GM18861 (cell line): ENCODE measurements at regions not wholly inside any gene's neighbourhood (a gene's known extent, or its start where the extent isn't known, plus 50 kb on each side); places are given as distances from the start of the nearest gene placed in this dataset.
"Not testable (repeated sequence)": the region's sequence is repeated elsewhere in the genome, so short reads cannot be mapped to it uniquely, and the experiment has no call there.

Experiments
- ATAC-seq: cut with Tn5 transposase; IDR thresholded peaks from one replicate; pipeline ENCODE4 v1.9.1; 2021; ENCODE audit not compliant: unreplicated experiment

DNA sequence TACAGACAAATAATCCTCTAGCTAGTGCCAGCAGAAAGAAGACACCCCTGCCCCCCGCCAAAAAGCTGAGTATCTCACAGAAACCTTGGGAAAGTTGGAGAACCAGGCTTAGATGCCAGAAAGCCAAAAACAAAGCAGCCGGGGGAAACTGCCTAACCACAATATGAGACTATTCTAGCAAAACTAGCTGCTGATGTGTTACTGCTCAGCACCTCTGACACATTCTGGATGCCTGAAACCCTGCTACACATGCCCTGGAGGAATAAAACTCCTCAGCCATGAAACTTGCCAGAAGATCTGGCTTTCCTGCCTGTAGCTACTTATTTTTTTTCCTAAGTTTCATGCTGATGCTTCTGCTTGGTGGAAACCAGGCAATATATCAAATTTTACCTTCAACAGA lies 122.7 kb upstream of the GCFC2 start:
- no peak for ATAC-seq

DNA sequence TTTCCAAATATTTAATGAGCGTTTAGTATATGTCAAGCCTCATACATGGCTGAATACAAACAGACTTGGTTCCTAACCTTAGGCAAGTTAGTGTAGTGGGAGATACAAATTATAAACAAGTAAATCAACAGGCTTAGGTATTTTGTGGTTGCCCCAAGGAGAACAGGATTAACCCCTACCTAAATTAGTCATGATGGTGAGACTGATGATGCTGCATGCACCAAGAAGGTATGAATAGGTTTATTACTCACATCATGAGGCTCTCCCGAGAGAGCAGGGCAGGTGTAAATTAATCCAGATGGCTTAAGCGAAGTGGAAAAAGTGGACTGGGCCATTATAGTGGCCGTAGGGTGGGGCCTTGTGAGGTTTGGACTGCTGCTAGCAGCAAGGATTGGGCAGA lies 118.1 kb upstream of the GCFC2 start:
- ATAC-seq: no peak

DNA sequence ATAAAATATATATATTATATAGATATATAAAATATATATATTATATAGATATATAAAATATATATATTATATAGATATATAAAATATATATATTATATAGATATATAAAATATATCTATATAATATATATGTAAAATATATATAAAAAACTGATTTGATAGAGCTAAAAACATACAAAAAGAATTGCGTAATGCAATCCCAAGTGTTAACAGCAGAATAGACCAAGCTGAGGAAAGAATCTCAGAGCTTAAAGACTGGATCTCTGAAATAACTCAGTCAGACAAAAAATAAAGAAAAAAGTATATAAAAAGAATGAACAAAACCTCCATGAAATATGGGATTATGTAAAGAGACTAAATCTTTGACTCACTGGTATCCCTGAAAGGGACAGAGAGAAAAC lies 112.8 kb upstream of the GCFC2 start:
- ATAC-seq: not testable (repeated sequence)

- no peak for ATAC-seq
Measured at GRCh38 chr2:75822336-75822735, 111.6 kb upstream of the GCFC2 start.

DNA sequence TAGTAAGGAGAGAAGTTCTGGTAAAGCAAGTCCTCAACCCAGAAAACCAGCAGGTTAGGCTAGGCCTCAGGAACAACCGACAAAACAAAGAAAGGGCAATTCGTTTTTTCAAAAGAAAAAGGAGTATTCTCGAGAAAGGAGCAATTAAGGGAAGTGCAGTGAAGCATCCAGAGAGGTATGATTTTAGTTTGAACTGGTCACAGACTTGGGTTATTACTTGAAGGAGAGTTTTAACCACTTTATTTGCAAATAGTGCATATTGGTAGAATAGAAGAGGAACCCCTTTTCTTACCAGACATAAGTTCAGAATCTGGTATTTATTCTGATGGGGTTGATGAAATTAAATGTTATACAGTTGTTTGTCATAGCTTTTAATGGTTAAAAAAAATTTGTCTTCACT lies 110.0 kb upstream of the GCFC2 start:
- no peak for ATAC-seq

DNA sequence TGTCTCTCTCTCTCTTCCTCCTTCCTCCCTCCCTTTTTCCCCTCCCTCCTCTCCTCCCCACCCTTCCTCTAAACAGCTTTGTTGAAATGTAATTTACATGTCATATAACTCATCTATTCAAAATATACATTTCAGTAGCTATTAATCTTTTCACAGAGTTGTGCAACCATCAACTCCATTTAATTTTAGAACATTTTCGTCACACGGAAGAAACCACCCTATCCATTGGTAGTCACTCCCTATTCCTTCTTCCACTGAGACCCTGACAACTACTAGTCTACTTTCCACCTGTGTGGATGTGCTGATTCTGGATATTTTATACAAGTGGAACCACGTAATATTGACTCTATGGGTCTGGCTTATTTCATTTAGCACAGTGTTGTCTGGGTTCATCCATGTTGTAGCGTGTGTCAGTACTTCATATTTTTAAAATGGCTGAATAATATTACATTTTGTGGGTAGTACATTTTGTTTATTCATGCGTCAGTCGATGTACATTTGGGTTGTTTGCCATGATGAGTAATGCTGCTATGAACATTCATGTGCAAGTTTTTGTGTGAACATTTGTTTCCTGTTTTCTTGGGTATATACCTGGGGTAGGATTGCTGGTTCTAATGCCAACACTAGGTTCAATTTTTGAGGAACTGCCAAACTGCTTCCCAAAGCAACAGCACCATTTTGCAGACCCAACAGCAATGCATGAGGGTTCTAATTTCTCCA lies 100.1 kb upstream of the GCFC2 start:
- no peak for ATAC-seq

DNA sequence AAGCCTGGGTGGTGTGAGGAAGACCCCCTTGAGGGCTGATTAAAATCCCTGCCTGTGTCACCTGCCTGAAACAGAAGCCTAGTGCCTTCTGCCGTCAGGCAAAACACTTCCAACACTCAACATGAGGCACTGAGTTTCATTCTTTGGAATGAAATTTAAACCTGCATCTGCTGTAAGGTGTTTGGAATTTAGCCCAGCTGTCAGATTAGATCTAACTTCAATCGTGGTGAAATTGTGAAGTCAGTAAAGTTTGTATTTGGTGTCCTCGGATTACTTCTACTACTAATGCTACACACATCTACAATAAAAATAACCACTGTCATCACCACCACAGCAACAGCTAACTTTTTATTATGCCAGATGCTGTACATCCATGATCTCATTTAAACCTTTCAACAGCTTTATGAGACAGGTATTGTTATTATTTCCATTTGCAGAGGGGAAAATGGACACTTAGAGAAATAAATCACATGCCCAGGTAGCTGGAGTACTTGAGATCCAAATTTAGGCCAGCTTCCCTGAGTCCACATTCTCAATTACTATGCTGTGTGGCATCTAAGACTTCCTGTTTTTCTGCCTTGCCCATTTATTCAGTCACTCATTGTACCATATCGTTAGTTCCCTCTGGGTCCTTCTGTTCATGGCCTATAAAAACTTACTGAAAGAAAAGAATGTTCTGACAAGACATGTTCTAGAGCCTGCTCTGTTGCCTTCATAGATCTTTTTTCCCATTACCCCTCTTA lies 98.2 kb upstream of the GCFC2 start:
- no peak for ATAC-seq

DNA sequence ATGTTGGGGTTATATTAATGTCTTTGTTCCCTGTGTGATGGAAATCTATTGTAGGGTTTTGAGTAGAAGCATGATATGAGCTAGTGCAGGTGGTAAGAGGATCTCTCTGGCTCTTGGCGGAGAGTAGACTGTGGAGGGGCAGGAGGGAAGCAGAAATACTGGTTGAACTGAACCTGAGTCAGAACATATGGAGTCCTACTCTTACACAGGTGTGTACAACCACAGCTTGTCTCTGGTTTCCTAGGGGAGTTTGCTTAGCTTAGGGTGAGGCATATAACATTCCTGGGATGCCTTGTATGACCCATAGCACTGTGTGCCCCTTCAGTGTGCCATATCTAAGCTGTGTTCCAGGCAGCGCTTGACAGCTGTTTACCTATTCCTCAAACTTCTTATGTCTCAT lies 97.3 kb upstream of the GCFC2 start:
- no peak for ATAC-seq

GRCh38 chr2:75801234-75801982 lies 90.7 kb upstream of the GCFC2 start:
- no peak for ATAC-seq

DNA sequence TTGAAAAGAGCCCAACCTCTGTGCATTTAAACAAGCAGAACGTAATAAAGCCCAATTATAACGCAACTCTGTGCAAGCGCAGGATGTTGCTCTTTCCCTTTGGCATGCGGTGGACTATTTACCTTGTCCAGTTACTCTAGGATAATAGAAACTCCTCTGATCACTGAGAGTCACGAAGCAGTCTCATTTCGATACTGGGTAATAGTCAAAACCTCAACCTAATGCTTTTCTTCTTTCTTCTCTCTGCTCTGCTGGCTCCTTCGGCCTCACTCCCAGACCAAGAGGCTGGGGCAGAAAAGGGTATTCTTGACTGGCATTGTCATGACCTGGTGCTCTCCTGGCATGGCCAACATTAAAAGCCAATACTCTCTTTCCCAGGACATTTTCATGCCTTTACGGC lies 89.7 kb upstream of the GCFC2 start:
- peak; percentile 70 for ATAC-seq

DNA sequence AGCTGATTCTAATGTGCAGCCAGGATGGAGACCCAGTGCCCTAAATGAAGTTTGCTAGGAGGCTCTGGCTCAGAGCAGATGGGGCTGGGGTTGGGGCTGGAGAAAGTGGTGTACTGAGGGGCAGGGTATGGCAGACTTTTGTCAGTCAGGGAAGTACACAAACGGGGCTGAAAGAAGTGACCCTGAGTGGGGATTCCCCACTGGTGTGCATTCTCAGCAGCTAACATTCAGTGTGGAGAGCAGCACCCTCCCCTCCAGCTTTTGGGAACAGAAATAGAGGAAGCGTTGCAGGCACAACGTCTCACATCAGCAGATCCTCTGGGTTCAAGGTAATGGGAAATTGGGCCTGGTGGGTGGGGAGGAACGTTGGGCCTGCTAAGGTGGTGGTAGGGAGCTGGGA lies 89.1 kb upstream of the GCFC2 start:
- ATAC-seq: no peak

- ATAC-seq: no peak
Measured at GRCh38 chr2:75798569-75798968, 87.9 kb upstream of the GCFC2 start.

GRCh38 chr2:75792996-75793395 lies 82.3 kb upstream of the GCFC2 start:
- ATAC-seq: no peak

- ATAC-seq: no peak
Measured at GRCh38 chr2:75792146-75792545, 81.4 kb upstream of the GCFC2 start.

- peak; percentile 42 for ATAC-seq
Measured at GRCh38 chr2:75790814-75791467, 80.2 kb upstream of the GCFC2 start.

DNA sequence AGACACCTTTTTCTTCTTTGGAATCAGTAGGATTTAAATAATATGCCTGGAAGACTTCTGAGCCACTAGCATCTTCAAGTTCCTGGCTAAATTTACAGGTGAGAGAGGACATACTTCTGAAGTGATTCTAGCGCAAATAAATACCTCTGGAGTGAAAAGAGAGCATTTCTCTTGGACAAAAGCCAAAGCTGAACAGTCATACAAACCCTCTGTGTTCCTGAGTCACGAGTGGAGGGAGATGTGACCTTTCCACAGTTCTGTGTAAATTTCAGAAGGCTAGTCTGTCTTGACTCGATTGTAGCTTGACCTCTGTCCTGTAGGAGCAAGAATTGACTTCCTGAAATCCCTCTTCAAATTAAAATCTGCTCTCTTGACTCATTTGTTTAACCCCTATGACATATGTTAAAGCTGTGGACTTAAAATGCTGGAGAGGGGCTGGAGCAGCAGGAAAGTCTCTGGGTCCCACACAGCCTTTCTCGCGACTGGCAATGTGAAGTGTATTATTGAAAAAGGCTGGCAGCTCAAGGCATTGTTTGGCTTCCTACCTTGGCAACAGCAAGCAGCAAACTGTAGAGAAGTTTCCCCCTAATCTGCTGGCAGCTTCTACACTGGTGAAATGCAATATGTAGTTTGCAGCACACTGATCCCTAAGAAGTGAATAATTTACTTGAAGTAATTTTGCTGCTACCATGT lies 79.6 kb upstream of the GCFC2 start:
- peak; percentile 12 for ATAC-seq

DNA sequence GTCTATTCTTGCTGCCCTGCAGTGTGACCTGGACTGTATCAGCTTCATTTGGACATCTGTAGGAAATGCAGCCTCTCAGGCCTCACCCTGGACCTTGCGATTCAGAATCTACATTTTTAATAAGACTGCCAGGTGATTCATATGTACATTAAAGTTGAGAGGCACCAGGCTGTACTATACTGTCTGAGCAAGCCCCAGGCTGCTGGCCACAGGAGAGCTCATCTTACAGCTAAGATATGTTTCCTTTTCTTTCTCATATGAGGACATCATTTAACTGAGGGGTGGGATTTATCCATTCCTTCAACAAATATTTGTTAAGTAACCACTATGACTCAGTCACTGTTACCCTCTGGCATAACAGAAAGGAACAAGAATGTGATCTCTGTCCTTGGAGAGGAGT lies 78.2 kb upstream of the GCFC2 start:
- ATAC-seq: no peak

DNA sequence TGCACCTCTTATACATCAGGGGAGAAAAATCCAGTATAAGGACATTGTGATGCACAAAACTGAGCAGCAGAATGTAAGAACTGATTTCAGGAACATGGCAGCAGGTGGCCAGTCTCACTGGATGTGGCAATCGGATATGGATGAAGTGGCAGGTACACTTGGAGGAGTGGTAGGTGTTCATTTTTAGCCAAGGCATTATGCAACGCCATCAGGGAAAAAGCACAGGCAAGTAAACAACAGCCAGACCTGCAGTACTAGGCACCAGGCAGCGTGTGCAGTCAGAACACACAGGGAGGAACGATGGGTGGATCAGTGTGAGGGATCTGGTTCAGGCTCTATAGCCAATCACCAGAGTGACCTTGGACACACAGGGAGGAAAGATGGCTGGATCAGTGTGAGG lies 77.4 kb upstream of the GCFC2 start:
- no peak for ATAC-seq

DNA sequence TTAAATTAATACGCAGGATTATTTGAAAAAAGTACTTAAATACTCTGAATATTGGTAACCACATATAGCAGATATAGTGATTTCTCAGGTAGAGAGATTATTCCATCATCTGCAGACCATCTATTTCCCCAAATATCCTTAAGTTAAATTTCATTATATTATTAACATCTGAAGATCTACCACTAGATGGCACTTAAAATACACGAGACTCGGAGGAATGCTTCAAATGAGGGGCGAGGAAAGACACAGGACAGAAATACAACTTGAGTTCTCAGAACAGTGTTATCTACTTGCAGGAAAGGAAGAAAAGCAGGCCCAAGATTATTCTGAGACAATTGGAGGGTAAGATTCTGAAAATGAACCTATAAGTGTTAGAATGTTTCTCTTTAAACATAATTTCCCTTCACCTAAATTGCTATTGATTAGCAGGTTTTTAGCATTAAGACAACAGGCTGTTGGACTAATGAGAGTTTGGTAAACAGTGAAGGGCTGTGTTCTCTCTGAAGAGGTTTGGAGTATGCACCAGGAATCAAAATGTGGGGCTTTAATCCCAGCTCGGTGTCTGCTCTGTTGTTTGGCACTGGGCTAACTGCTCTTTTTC lies 76.9 kb upstream of the GCFC2 start:
- ATAC-seq: no peak

- no peak for ATAC-seq
Measured at GRCh38 chr2:75775311-75775823, 64.7 kb upstream of the GCFC2 start.
